ENCODE measurements at regions not wholly inside any gene's neighbourhood (a gene's known extent, or its start where the extent isn't known, plus 50 kb on each side); places are given as distances from the start of the nearest gene placed in this dataset.
A peak's percentile ranks its signal among the peaks of the same experiment; 100 is the strongest.

GRCh38 chr5:86780018-86780417 is 162.3 kb downstream of the COX7C start:
- no peak for DNase-seq (ENCODE audit: low spot score)

- DNase-seq (ENCODE audit: low spot score), result no peak
These were observed 169.2 kb downstream of the COX7C start for GRCh38 chr5:86786955-86787354.

- DNase-seq (ENCODE audit: low spot score), result no peak
These were observed 177.9 kb downstream of the COX7C start for GRCh38 chr5:86795659-86796058.

- DNase-seq (ENCODE audit: low spot score), result no peak
These were observed 179.9 kb downstream of the COX7C start for GRCh38 chr5:86797677-86798076.

GRCh38 chr5:86806206-86806605 is 188.5 kb downstream of the COX7C start:
- DNase-seq (ENCODE audit: low spot score), result no peak

- DNase-seq (ENCODE audit: low spot score), result no peak
These were observed 189.6 kb downstream of the COX7C start for GRCh38 chr5:86807046-86808031.

- DNase-seq (ENCODE audit: low spot score), result no peak
These were observed 196.6 kb downstream of the COX7C start for GRCh38 chr5:86814315-86814714.

- no peak for DNase-seq (ENCODE audit: low spot score)
These were observed 197.2 kb downstream of the COX7C start for GRCh38 chr5:86814907-86815306.

- peak; percentile 23 for DNase-seq (ENCODE audit: low spot score)
These were observed 206.9 kb downstream of the COX7C start for GRCh38 chr5:86824637-86825036.

- no peak for DNase-seq (ENCODE audit: low spot score)
These were observed 213.4 kb downstream of the COX7C start for GRCh38 chr5:86831128-86831527.

- no peak for DNase-seq (ENCODE audit: low spot score)
These were observed 216.1 kb downstream of the COX7C start for GRCh38 chr5:86833868-86834267.

GRCh38 chr5:86837610-86838009 is 219.9 kb downstream of the COX7C start:
- no peak for DNase-seq (ENCODE audit: low spot score)

- no peak for DNase-seq (ENCODE audit: low spot score)
These were observed 220.3 kb downstream of the COX7C start for GRCh38 chr5:86838083-86838482.

- DNase-seq (ENCODE audit: low spot score), result no peak
These were observed 223.4 kb downstream of the COX7C start for GRCh38 chr5:86841000-86841644.

- no peak for DNase-seq (ENCODE audit: low spot score)
These were observed 240.7 kb downstream of the COX7C start for GRCh38 chr5:86858442-86858841.

GRCh38 chr5:86861512-86861911 is 243.8 kb downstream of the COX7C start:
- DNase-seq (ENCODE audit: low spot score), result peak; percentile 78

GRCh38 chr5:86862093-86862492 is 244.4 kb downstream of the COX7C start:
- DNase-seq (ENCODE audit: low spot score), result no peak

- DNase-seq (ENCODE audit: low spot score), result peak; percentile 14
These were observed 246.3 kb downstream of the COX7C start for GRCh38 chr5:86864051-86864450.

- DNase-seq (ENCODE audit: low spot score), result peak; percentile 36
These were observed 247.6 kb downstream of the COX7C start for GRCh38 chr5:86865256-86865785.

- DNase-seq (ENCODE audit: low spot score), result peak; percentile 79
These were observed 248.3 kb downstream of the COX7C start for GRCh38 chr5:86866036-86866435.

GRCh38 chr5:86869268-86869667 is 251.5 kb downstream of the COX7C start:
- no peak for DNase-seq (ENCODE audit: low spot score)

- no peak for DNase-seq (ENCODE audit: low spot score)
These were observed 257.8 kb downstream of the COX7C start for GRCh38 chr5:86875539-86875938.

- DNase-seq (ENCODE audit: low spot score), result no peak
These were observed 260.5 kb downstream of the COX7C start for GRCh38 chr5:86878250-86878649.
